HG03378 (cell line): ENCODE measurements at regions not wholly inside any gene's neighbourhood (a gene's known extent, or its start where the extent isn't known, plus 50 kb on each side); places are given as distances from the start of the nearest gene placed in this dataset.
"Not testable (repeated sequence)": the region's sequence is repeated elsewhere in the genome, so short reads cannot be mapped to it uniquely, and the experiment has no call there.

Source experiments
- ATAC-seq: cut with Tn5 transposase; IDR thresholded peaks from one replicate; pipeline ENCODE4 v1.9.1; 2021; ENCODE audit warnings: mild to moderate bottlenecking, moderate library complexity; ENCODE audit not compliant: unreplicated experiment

GRCh38 chr7:19958309-19958896 is 185.0 kb upstream of the TMEM196 start:
- no peak for ATAC-seq

DNA sequence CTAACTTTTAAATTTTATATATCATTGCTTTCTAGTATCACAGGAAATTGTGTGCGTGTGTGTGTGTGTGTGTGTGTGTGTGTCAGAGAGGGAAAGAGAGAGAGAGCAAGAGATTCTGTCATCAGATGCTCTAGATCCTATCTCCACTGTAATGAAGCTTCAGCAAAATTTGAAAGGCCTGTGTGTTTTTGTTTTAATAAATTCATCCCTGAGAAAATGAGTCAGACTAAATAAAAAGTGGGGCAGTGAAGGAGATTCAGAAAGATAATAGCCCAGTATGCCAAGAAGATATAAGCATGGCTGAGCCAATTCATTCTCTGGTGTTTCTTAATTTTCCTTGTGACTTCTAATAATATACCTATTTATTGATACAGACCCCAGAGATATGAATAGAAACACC is 184.2 kb upstream of the TMEM196 start:
- ATAC-seq, result no peak

DNA sequence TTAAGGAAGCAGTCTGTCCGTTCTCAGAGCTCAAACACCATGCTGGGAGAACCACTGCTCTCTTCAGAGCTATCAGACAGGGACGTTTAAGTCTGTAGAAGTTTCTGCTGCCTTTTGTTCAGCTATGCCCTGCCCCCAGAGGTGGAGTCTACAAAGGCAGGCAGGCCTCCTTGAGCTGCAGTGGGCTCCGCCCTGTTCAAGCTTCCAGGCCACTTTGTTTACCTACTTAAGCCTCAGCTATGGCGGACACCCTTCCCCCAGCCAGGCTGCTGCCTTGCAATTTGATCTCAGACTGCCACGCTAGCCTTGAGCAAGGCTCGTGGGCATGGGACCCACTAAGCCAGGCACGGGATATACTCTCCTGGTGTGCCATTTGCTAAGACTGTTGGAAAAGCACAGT is 180.7 kb upstream of the TMEM196 start:
- not testable (repeated sequence) for ATAC-seq

DNA sequence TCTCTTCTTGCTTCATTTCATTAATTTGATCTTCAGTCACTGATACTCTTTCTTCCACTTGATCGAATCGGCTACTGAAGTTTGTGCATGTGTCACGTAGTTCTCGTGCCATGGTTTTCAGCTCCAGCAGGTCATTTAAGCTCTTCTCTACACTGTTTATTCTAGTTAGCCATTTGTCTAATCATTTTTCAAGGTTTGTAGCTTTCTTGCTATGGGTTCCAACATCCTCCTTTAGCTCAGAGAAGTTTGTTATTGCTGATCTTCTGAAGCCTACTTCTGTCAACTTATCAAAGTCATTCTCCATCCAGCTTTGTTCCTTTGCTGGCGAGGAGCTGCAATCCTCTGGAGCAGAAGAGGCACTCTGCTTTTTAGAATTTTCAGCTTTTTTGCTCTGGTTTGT is 180.0 kb upstream of the TMEM196 start:
- not testable (repeated sequence) for ATAC-seq

DNA sequence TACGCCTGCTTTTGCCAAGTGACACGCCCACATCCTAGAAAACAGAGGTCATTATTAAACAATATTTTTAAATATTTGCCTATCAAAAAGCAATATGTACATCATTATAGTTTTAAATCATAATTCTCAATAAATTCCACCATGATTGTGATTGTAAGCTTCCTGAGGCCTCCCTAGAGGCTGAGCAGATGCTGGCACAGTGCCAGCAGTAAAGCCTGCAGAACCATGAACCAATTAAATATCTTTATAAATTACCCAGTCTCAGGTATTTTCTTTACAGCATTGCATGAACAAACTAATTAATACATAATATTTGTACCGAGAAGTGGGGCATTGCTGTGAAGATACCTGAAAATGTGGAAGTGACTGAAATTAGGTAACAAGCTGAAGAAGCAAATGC is 174.7 kb upstream of the TMEM196 start:
- no peak for ATAC-seq

GRCh38 chr7:19944363-19945120 is 171.1 kb upstream of the TMEM196 start:
- ATAC-seq, result no peak

DNA sequence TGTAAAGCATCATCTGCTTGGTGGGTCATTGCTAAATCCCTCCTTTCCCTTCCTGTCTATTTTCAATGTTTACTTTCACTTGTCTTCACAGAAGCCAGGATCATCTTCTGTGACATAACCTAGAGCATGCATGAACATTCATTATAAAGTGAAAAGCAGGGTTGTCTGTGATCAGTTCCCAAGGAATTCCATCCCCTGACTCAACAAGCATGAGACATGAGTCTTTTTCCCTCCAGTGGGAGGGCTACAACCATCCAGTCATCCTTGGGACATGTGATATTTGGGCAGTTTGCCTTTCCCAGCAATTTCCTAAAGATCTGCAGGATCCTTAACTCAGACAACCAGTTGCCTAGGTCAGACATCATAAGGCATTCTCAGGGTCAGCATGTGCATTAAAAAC is 166.3 kb upstream of the TMEM196 start:
- no peak for ATAC-seq

DNA sequence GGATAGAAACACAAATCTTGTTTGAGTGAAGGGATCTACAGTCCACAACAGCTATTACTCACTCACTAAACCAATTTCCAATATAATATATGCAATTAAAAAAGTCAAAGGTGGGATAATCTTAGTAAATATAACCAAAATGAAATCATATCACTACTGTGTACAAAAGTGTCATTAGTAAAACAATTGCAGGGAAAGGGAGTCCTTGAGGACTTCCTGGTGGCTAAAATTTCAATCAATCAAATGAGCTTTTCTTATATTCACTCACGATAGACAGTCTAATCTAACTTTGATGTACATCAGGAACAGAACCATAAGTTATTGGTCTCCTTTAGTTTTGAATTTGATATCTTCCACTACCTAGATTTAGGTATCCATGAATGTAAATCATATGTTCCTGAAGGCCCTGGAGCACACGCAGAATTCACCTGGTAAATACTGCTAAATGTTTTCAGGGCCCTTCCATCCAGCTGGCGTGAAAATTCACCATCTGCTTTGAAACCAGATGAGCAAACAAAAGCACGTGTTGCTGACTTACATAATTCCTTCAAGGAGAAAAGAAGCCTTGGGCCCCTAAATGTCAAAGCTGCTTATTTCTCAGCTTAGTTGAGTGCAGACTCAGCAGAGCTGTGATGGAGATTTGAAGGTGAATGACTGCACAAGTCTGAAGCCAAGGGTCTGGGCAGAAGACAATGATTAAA is 159.3 kb upstream of the TMEM196 start:
- ATAC-seq, result no peak

DNA sequence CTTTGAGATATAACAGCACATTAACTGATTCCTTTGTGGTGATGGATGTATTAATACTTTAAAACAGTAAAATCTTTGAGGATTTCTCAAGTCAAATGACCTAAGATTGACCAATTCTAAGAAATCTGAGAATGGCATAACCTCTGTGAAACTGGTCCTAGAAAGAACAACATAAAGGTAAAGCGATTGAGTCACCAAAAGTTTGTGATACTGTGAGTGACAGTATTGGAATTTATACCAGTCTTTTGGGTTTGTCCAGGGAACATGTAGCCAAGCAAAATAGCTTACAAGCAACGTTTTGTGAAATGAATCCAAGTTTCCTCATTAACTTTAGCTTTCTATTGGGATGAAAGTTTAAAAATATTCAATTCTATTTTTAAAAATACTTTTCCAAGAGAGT is 157.4 kb upstream of the TMEM196 start:
- ATAC-seq, result no peak

- ATAC-seq, result no peak
These were observed 156.6 kb upstream of the TMEM196 start for GRCh38 chr7:19930051-19930450.

- peak; percentile 88 for ATAC-seq
These were observed 154.8 kb upstream of the TMEM196 start for GRCh38 chr7:19928247-19928646.

DNA sequence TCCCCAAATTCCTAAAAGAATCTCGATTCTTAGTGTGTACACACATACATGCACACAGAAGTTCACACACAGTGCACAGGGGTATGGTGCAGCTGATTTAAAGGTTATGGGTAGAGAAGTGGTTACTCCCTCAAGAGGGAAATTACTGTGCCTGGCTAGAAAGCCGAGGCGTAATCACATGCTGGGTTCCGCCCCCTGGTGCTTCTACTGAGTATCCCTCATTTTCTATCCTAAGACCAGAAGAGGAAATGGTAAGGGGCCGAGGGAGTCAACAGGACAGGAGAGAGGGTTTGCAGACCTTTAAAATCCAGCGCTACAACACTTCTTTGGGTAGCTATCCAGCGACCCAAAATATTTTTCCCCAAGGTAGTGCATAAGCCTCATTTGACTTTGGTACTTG is 147.3 kb upstream of the TMEM196 start:
- ATAC-seq, result no peak

GRCh38 chr7:19920166-19920565 is 146.7 kb upstream of the TMEM196 start:
- ATAC-seq, result no peak

- ATAC-seq, result no peak
These were observed 146.1 kb upstream of the TMEM196 start for GRCh38 chr7:19919261-19920095.

GRCh38 chr7:19916046-19916445 is 142.6 kb upstream of the TMEM196 start:
- ATAC-seq, result no peak

DNA sequence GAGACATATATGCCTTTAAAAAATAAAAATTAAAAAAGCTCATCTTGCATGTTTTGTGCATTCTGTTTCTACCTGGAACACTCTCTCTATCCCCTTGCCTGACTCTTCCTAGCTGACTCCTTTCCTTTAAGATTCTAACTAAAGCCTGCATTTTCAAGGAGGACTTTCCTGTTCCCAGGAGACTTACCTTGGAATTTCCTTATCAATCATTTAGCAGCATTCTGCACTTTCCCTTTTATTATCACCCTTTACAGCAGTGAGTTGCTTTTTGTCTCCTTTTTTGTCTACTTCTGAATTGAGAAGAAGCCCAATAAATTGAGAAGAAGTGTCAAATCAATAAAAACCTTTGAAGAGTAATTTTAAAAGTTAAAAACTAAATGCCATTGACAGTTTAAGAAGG is 142.2 kb upstream of the TMEM196 start:
- ATAC-seq, result no peak

GRCh38 chr7:19914866-19915265 is 141.4 kb upstream of the TMEM196 start:
- ATAC-seq, result no peak

- ATAC-seq, result no peak
These were observed 126.7 kb upstream of the TMEM196 start for GRCh38 chr7:19900118-19900517.

DNA sequence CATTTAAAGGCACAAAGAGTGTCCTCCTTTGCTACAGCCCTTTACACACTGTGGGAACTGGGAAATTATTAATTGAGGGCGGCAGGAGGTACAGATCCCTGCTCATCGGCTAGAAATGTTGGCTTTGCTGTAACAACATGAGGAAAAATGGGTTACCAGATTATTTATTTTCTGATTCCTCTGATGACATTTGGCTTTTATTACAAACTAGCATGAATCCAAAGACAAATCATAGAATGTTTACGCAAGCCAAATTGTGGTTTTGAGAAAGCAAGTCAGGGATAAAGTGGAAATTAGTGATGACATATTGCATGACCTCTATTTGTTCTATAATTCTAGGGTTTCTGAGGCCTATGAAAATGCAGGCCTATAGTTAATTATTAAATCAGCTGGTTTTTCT is 126.1 kb upstream of the TMEM196 start:
- no peak for ATAC-seq

- ATAC-seq, result not testable (repeated sequence)
These were observed 109.5 kb upstream of the TMEM196 start for GRCh38 chr7:19882893-19883292.

DNA sequence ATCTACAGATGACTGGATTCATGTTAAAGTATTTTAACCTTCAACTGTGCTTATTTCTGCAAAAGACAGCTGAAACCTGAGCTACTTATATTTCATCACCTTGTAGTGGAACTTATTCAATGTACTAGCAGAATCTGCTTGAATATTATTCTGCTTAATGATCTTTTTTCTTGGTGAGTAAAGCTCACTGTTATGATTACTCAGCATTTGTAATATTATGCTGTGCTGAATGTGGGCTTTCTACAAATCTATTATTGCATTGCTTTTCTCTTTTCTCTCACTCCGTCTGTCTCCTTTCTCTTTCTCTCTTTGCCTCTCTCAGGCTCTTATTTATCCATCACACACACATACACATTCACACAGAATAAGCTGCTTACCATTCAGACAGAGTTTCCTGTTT is 98.7 kb upstream of the TMEM196 start:
- ATAC-seq, result no peak
